ENCODE measurements at regions not wholly inside any gene's neighbourhood (a gene's known extent, or its start where the extent isn't known, plus 50 kb on each side); places are given as distances from the start of the nearest gene placed in this dataset.

DNA sequence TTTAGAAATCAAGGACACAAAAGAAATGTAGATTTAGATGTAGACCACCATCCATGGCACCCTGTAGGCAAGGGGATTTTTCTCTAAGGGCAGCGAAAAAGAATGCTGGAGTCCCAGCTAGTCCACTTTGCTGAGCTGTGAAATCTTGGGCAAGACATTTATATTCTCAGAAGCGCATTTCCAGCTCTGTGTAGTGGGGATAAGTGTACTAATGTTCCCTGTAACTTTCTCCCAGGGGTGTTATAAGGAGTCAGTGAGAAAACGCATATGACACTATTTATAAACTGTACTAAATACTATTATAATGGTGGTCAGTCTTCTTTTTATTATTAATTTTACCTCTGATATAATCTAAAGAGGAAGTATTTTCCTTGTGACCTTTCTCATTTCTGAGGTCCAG is 133.4 kb upstream of the FRMD6 start:
- Histone ChIP-seq H3K4me2 (ENCODE audit: low read length) (no peak overlapping the region), H3K4me1 (ENCODE audit: control insufficient read depth, low read depth, low read length) (no peaks in the 10 kb centered on the region), H4K5ac (ENCODE audit: low read length) (no peak overlapping the region), H4K8ac (ENCODE audit: low read depth, low read length) (no peak overlapping the region), H3K18ac (ENCODE audit: low read length) (no peak overlapping the region), H3K79me2 (ENCODE audit: control insufficient read depth, insufficient read depth, low read length) (no peaks in the 10 kb centered on the region), H2AK5ac (ENCODE audit: low read length) (no peak overlapping the region), H2BK5ac (ENCODE audit: low read length) (no peak overlapping the region), H3K4ac (ENCODE audit: low read depth, low read length) (no peak overlapping the region), H3K27me3 (ENCODE audit: insufficient read depth, low read length, poor library complexity) (no peaks in the 10 kb centered on the region), H3K27ac (ENCODE audit: low read depth, low read length) (no peak overlapping the region), H2BK120ac (ENCODE audit: low read depth, low read length) (no peak overlapping the region), H3K56ac (ENCODE audit: low read length) (no peak overlapping the region), H3K79me1 (ENCODE audit: low read length) (no peaks in the 10 kb centered on the region), H3K4me3 (ENCODE audit: low read length) (no peak overlapping the region), H3K9ac (ENCODE audit: low read length) (no peak overlapping the region), H3K36me3 (ENCODE audit: control insufficient read depth, insufficient read depth, low read length) (no peaks in the 10 kb centered on the region), H3K23ac (ENCODE audit: low read length) (no peak overlapping the region), H2BK15ac (replicated peaks; ENCODE audit: low read depth) (no peak overlapping the region)
- WGBS (ENCODE audit: extremely low coverage, insufficient coverage, low lambda C conversion rate): no CpG with 5 or more reads among the region's 3 CpGs
- DNase-seq: no peak

DNA sequence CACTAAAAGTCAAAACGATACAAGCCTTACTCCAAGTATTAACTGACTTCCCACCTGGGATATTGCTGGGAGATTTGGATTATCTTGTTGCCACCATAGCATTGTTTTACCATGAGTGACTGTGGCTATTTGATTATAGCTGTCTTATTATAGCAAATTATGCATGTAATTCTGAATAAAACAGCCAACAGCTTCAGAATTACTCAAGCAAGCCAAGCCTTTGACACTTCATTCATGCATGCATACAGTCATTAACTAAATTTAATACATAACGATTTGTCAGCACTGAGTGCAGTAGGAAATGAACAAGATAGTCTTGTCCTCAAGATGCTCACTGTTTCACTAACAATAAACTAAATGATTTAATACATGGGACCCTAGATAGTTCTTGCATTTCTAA is 133.0 kb upstream of the FRMD6 start:
- no peak overlapping the region for H3K4ac ChIP-seq (ENCODE audit: low read depth, low read length)
- no peaks in the 10 kb centered on the region for H3K27me3 ChIP-seq (ENCODE audit: insufficient read depth, low read length, poor library complexity)
- H4K8ac ChIP-seq (ENCODE audit: low read depth, low read length): no peak overlapping the region
- H3K4me3 ChIP-seq (ENCODE audit: low read length): no peak overlapping the region
- no CpG with 5 or more reads among the region's 2 CpGs for WGBS (ENCODE audit: extremely low coverage, insufficient coverage, low lambda C conversion rate)
- no peak overlapping the region for H3K9ac ChIP-seq (ENCODE audit: low read length)
- H4K5ac ChIP-seq (ENCODE audit: low read length): no peak overlapping the region
- H2BK15ac ChIP-seq (replicated peaks; ENCODE audit: low read depth): no peak overlapping the region
- no peak overlapping the region for H2BK120ac ChIP-seq (ENCODE audit: low read depth, low read length)
- no peak overlapping the region for H3K23ac ChIP-seq (ENCODE audit: low read length)
- no peak overlapping the region for H2AK5ac ChIP-seq (ENCODE audit: low read length)
- no peaks in the 10 kb centered on the region for H3K79me2 ChIP-seq (ENCODE audit: control insufficient read depth, insufficient read depth, low read length)
- no peaks in the 10 kb centered on the region for H3K36me3 ChIP-seq (ENCODE audit: control insufficient read depth, insufficient read depth, low read length)
- no peaks in the 10 kb centered on the region for H3K4me1 ChIP-seq (ENCODE audit: control insufficient read depth, low read depth, low read length)
- no peak overlapping the region for H3K18ac ChIP-seq (ENCODE audit: low read length)
- no peak overlapping the region for H3K27ac ChIP-seq (ENCODE audit: low read depth, low read length)
- no peak for DNase-seq
- H3K79me1 ChIP-seq (ENCODE audit: low read length): no peaks in the 10 kb centered on the region
- no peak overlapping the region for H3K56ac ChIP-seq (ENCODE audit: low read length)
- no peak overlapping the region for H2BK5ac ChIP-seq (ENCODE audit: low read length)
- no peak overlapping the region for H3K4me2 ChIP-seq (ENCODE audit: low read length)

DNA sequence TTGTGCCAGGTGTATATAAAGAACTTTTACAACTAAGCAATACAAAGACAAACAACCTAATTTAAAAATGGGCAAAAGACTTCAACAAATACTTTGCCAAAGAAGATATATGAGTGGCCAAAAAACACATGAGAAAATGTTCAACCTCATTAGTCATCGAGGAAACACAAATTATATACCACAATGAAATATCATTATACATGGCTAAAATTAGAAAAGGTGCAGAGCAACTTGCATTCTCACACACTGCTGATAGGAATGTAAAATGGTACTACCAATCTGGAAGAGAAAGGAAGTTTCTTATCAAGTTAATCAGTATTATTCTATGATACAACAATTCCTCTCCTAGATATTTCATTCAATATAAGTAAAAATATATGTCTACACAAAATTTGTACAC is 131.6 kb upstream of the FRMD6 start:
- Histone ChIP-seq H2BK5ac (ENCODE audit: low read length) (no peak overlapping the region), H2AK5ac (ENCODE audit: low read length) (no peak overlapping the region), H3K4me1 (ENCODE audit: control insufficient read depth, low read depth, low read length) (no peaks in the 10 kb centered on the region), H3K79me1 (ENCODE audit: low read length) (no peaks in the 10 kb centered on the region), H3K36me3 (ENCODE audit: control insufficient read depth, insufficient read depth, low read length) (no peaks in the 10 kb centered on the region), H4K5ac (ENCODE audit: low read length) (no peak overlapping the region), H3K18ac (ENCODE audit: low read length) (no peak overlapping the region), H3K4ac (ENCODE audit: low read depth, low read length) (no peak overlapping the region), H3K27ac (ENCODE audit: low read depth, low read length) (no peak overlapping the region), H3K79me2 (ENCODE audit: control insufficient read depth, insufficient read depth, low read length) (no peaks in the 10 kb centered on the region), H2BK120ac (ENCODE audit: low read depth, low read length) (no peak overlapping the region), H3K4me3 (ENCODE audit: low read length) (no peak overlapping the region), H3K23ac (ENCODE audit: low read length) (no peak overlapping the region), H3K4me2 (ENCODE audit: low read length) (no peak overlapping the region), H2BK15ac (replicated peaks; ENCODE audit: low read depth) (no peak overlapping the region), H3K27me3 (ENCODE audit: insufficient read depth, low read length, poor library complexity) (no peaks in the 10 kb centered on the region), H4K8ac (ENCODE audit: low read depth, low read length) (no peak overlapping the region), H3K9ac (ENCODE audit: low read length) (no peak overlapping the region), H3K56ac (ENCODE audit: low read length) (no peak overlapping the region)
- DNase-seq: no peak
- WGBS (ENCODE audit: extremely low coverage, insufficient coverage, low lambda C conversion rate): no CpG with 5 or more reads among the region's 1 CpG

DNA sequence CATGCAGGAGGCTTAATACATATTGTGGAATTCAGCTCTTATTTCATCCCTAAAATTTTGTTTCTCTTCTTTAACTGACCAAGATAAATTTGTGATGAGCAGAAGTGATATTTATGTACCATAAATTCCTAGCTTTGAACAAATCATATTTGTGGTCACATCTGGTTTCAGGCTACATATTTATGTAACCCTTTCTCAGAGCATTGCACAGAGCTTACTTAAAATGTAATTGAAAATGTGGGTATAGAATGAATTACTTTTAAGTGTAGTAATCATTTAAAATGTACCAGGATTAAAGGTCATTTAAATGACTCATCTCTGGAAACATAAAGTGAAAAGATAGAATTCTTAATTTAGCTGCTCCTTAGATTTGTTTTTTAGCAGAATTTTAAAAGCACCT is 129.9 kb upstream of the FRMD6 start:
- no peaks in the 10 kb centered on the region for H3K27me3 ChIP-seq (ENCODE audit: insufficient read depth, low read length, poor library complexity)
- H3K4ac ChIP-seq (ENCODE audit: low read depth, low read length): no peak overlapping the region
- no peak overlapping the region for H3K23ac ChIP-seq (ENCODE audit: low read length)
- no peak overlapping the region for H3K27ac ChIP-seq (ENCODE audit: low read depth, low read length)
- no peaks in the 10 kb centered on the region for H3K79me2 ChIP-seq (ENCODE audit: control insufficient read depth, insufficient read depth, low read length)
- DNase-seq: no peak
- H2BK15ac ChIP-seq (replicated peaks; ENCODE audit: low read depth): no peak overlapping the region
- no peaks in the 10 kb centered on the region for H3K4me1 ChIP-seq (ENCODE audit: control insufficient read depth, low read depth, low read length)
- no peak overlapping the region for H3K4me2 ChIP-seq (ENCODE audit: low read length)
- no peak overlapping the region for H4K8ac ChIP-seq (ENCODE audit: low read depth, low read length)
- no peaks in the 10 kb centered on the region for H3K79me1 ChIP-seq (ENCODE audit: low read length)
- no peak overlapping the region for H4K5ac ChIP-seq (ENCODE audit: low read length)
- H3K36me3 ChIP-seq (ENCODE audit: control insufficient read depth, insufficient read depth, low read length): no peaks in the 10 kb centered on the region
- no peak overlapping the region for H3K4me3 ChIP-seq (ENCODE audit: low read length)
- no peak overlapping the region for H2BK5ac ChIP-seq (ENCODE audit: low read length)
- H3K56ac ChIP-seq (ENCODE audit: low read length): no peak overlapping the region
- H3K18ac ChIP-seq (ENCODE audit: low read length): no peak overlapping the region
- no peak overlapping the region for H2AK5ac ChIP-seq (ENCODE audit: low read length)
- no peak overlapping the region for H2BK120ac ChIP-seq (ENCODE audit: low read depth, low read length)
- no peak overlapping the region for H3K9ac ChIP-seq (ENCODE audit: low read length)

DNA sequence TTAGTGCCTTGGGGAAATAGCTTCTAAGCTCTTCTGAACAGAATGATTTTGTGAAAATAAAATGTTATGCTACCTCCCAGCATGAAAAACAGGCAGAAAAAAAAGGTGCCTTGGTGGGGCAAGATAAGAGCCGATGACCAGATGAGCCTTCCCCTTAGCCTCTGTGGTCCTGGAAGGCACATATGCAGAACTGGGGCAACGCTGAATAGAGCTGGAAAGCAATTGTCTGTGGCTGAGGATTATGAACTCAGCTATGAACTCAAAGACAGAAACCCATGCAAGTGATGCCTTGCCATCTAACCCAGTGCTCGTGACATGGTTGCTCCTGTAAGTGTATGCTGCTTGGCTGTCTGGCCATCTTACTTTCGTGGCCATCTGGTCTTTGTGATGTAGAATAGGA is 128.5 kb upstream of the FRMD6 start:
- no peak overlapping the region for H3K23ac ChIP-seq (ENCODE audit: low read length)
- no peaks in the 10 kb centered on the region for H3K27me3 ChIP-seq (ENCODE audit: insufficient read depth, low read length, poor library complexity)
- no peak overlapping the region for H4K5ac ChIP-seq (ENCODE audit: low read length)
- no peak overlapping the region for H3K4ac ChIP-seq (ENCODE audit: low read depth, low read length)
- H4K8ac ChIP-seq (ENCODE audit: low read depth, low read length): no peak overlapping the region
- H3K4me3 ChIP-seq (ENCODE audit: low read length): no peak overlapping the region
- H3K4me2 ChIP-seq (ENCODE audit: low read length): no peak overlapping the region
- no peak overlapping the region for H3K18ac ChIP-seq (ENCODE audit: low read length)
- no peaks in the 10 kb centered on the region for H3K4me1 ChIP-seq (ENCODE audit: control insufficient read depth, low read depth, low read length)
- no peaks in the 10 kb centered on the region for H3K79me2 ChIP-seq (ENCODE audit: control insufficient read depth, insufficient read depth, low read length)
- H3K27ac ChIP-seq (ENCODE audit: low read depth, low read length): no peak overlapping the region
- no peak for DNase-seq
- no peak overlapping the region for H3K56ac ChIP-seq (ENCODE audit: low read length)
- H3K9ac ChIP-seq (ENCODE audit: low read length): no peak overlapping the region
- no CpG with 5 or more reads among the region's 4 CpGs for WGBS (ENCODE audit: extremely low coverage, insufficient coverage, low lambda C conversion rate)
- H3K36me3 ChIP-seq (ENCODE audit: control insufficient read depth, insufficient read depth, low read length): no peaks in the 10 kb centered on the region
- H2BK5ac ChIP-seq (ENCODE audit: low read length): no peak overlapping the region
- no peaks in the 10 kb centered on the region for H3K79me1 ChIP-seq (ENCODE audit: low read length)
- H2BK15ac ChIP-seq (replicated peaks; ENCODE audit: low read depth): no peak overlapping the region
- H2AK5ac ChIP-seq (ENCODE audit: low read length): no peak overlapping the region
- no peak overlapping the region for H2BK120ac ChIP-seq (ENCODE audit: low read depth, low read length)

DNA sequence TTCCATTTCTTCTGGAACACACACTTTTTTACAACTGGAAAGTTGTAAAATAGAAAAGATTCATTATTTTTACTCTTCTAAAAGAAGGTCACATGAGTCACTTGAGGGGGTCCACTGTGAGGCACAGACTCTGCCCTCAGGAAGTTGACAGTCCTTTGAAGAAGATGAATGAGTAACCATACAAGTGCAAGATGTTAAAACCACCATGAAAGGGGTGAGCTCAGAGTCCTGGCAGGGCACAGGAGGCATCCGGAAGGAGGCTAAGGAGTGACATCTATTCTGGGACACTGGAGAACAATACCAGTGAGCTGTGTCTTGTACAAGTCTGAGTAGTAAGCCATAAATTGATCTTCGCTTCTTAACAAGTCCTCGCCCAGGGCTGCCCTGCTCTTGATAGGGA is 126.0 kb upstream of the FRMD6 start:
- Histone ChIP-seq H3K79me1 (ENCODE audit: low read length) (no peaks in the 10 kb centered on the region), H3K9ac (ENCODE audit: low read length) (no peak overlapping the region), H3K4me1 (ENCODE audit: control insufficient read depth, low read depth, low read length) (no peaks in the 10 kb centered on the region), H4K5ac (ENCODE audit: low read length) (no peak overlapping the region), H3K4me3 (ENCODE audit: low read length) (no peak overlapping the region), H3K27me3 (ENCODE audit: insufficient read depth, low read length, poor library complexity) (no peaks in the 10 kb centered on the region), H3K36me3 (ENCODE audit: control insufficient read depth, insufficient read depth, low read length) (no peaks in the 10 kb centered on the region), H3K27ac (ENCODE audit: low read depth, low read length) (no peak overlapping the region), H3K79me2 (ENCODE audit: control insufficient read depth, insufficient read depth, low read length) (no peaks in the 10 kb centered on the region), H2AK5ac (ENCODE audit: low read length) (no peak overlapping the region), H3K4ac (ENCODE audit: low read depth, low read length) (no peak overlapping the region), H3K56ac (ENCODE audit: low read length) (no peak overlapping the region), H4K8ac (ENCODE audit: low read depth, low read length) (no peak overlapping the region), H2BK120ac (ENCODE audit: low read depth, low read length) (no peak overlapping the region), H2BK15ac (replicated peaks; ENCODE audit: low read depth) (no peak overlapping the region), H2BK5ac (ENCODE audit: low read length) (no peak overlapping the region), H3K23ac (ENCODE audit: low read length) (no peak overlapping the region), H3K4me2 (ENCODE audit: low read length) (no peak overlapping the region), H3K18ac (ENCODE audit: low read length) (no peak overlapping the region)
- WGBS (ENCODE audit: extremely low coverage, insufficient coverage, low lambda C conversion rate): no CpG with 5 or more reads among the region's 3 CpGs
- no peak for DNase-seq
